Endodermal cell (in vitro differentiated cells): ENCODE measurements at regions not wholly inside any gene's neighbourhood (a gene's known extent, or its start where the extent isn't known, plus 50 kb on each side); places are given as distances from the start of the nearest gene placed in this dataset.
"Not testable (repeated sequence)": the region's sequence is repeated elsewhere in the genome, so short reads cannot be mapped to it uniquely, and the experiment has no call there.

ENCODE experiments used
- DNase-seq: peaks from one replicate; pipeline ENCODE4 v3.0.0-alpha.2; 2017
- H3K27ac ChIP-seq: 2 replicates; pipeline ENCODE4 v1.5.1; 2013; ENCODE audit warnings: mild to moderate bottlenecking, low read depth, low read length, moderate library complexity
- H3K27me3 ChIP-seq: 2 replicates; pipeline ENCODE4 v1.6.1; 2013; ENCODE audit warnings: mild to moderate bottlenecking, low read length, moderate library complexity; ENCODE audit not compliant: insufficient read depth, control insufficient read depth, poor library complexity, severe bottlenecking
- H3K36me3 ChIP-seq: 2 replicates; pipeline ENCODE4 v1.7.0; 2013; ENCODE audit warnings: mild to moderate bottlenecking, low read length, moderate library complexity; ENCODE audit not compliant: control insufficient read depth, insufficient read depth
- H3K4me1 ChIP-seq: one replicate; pipeline ENCODE4 v1.7.0; 2013; ENCODE audit warnings: low read length; ENCODE audit not compliant: control insufficient read depth, insufficient read depth
- H3K4me3 ChIP-seq: 2 replicates; pipeline ENCODE4 v1.5.1; 2013; ENCODE audit warnings: mild to moderate bottlenecking, low read length, moderate library complexity
- H3K9ac ChIP-seq: 2 replicates; pipeline ENCODE4 v1.6.1; 2013; ENCODE audit warnings: mild to moderate bottlenecking, low read length, moderate library complexity; ENCODE audit not compliant: poor library complexity, severe bottlenecking; ENCODE audit errors: extremely low read depth
- H3K9me3 ChIP-seq: 2 replicates; pipeline ENCODE4 v1.6.1; 2013; ENCODE audit warnings: mild to moderate bottlenecking, low read length, moderate library complexity; ENCODE audit not compliant: control insufficient read depth
- H3K27ac Mint-ChIP-seq: 2 replicates; pipeline ENCODE4 v1.8.0; 2020; ENCODE audit warnings: mixed read lengths
- H3K27me3 Mint-ChIP-seq: 2 replicates; pipeline ENCODE4 v1.8.0; 2021; ENCODE audit warnings: mild to moderate bottlenecking, mixed read lengths; ENCODE audit not compliant: insufficient read depth
- H3K36me3 Mint-ChIP-seq: 2 replicates; pipeline ENCODE4 v1.8.0; 2020; ENCODE audit warnings: low read depth, mixed read lengths
- H3K4me1 Mint-ChIP-seq: 2 replicates; pipeline ENCODE4 v1.8.0; 2020; ENCODE audit warnings: mixed read lengths
- H3K4me3 Mint-ChIP-seq: 2 replicates; pipeline ENCODE4 v1.8.0; 2020; ENCODE audit warnings: mild to moderate bottlenecking, moderate library complexity, mixed read lengths
- H3K9me3 Mint-ChIP-seq: 2 replicates; pipeline ENCODE4 v1.8.0; 2020; ENCODE audit warnings: mild to moderate bottlenecking, mixed read lengths
- WGBS, 2 experiments: methylation state at CpG; one replicate each; pipeline versions ENCODE4 v1.1.5 to v1.1.7; 2013; ENCODE audit warnings: missing lambda C conversion rate in 2 of 2, mixed read lengths in 1 of 2; ENCODE audit not compliant: insufficient coverage in 1 of 2, insufficient read length in 1 of 2; 5-methylcytosine and 5-hydroxymethylcytosine counted together

- H3K9me3 ChIP-seq, H3K27ac Mint-ChIP-seq, H3K27ac ChIP-seq, H3K9ac ChIP-seq, H3K27me3 Mint-ChIP-seq, H3K4me1 ChIP-seq, H3K36me3 ChIP-seq, H3K4me3 Mint-ChIP-seq, H3K36me3 Mint-ChIP-seq, H3K4me1 Mint-ChIP-seq, H3K27me3 ChIP-seq, DNase-seq, H3K4me3 ChIP-seq: not testable (repeated sequence)
- 93% methylated on average over 5 of the region's 43 CpGs; no CpG with 5 or more reads in 1 of the 2 experiments for WGBS, 2 experiments
- H3K9me3 Mint-ChIP-seq, result peaks cover 40% of the 10 kb centered on the region
Measured at GRCh38 chr7:56370208-56370872, 254.1 kb upstream of the NUPR2 start.

DNA sequence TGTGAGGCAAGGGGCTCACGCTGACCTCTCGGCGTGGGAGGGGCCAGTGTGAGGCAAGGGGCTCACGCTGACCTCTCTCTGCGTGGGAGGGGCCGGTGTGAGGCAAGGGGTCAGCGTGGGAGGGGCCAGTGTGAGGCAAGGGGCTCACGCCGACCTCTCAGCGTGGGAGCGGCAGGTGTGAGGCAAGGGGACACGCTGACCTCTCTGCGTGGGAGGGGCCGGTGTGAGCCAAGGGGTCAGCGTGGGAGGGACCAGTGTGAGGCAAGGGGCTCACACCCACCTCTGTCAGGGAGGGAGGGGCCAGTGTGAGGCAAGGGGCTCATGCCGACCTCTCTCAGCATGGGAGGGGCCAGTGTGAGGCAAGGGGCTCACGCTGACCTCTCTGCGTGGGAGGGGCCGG, 251.7 kb upstream of the NUPR2 start:
- H3K27ac Mint-ChIP-seq, H3K27ac ChIP-seq, H3K4me3 ChIP-seq, H3K27me3 Mint-ChIP-seq, H3K9ac ChIP-seq, H3K36me3 Mint-ChIP-seq, DNase-seq, H3K4me1 ChIP-seq, H3K9me3 ChIP-seq, H3K27me3 ChIP-seq, H3K36me3 ChIP-seq, H3K4me1 Mint-ChIP-seq, H3K4me3 Mint-ChIP-seq: not testable (repeated sequence)
- H3K9me3 Mint-ChIP-seq, result peaks cover 42% of the 10 kb centered on the region
- 90 to 93% methylated on average over 3 to 19 of the region's 19 CpGs for WGBS, 2 experiments

DNA sequence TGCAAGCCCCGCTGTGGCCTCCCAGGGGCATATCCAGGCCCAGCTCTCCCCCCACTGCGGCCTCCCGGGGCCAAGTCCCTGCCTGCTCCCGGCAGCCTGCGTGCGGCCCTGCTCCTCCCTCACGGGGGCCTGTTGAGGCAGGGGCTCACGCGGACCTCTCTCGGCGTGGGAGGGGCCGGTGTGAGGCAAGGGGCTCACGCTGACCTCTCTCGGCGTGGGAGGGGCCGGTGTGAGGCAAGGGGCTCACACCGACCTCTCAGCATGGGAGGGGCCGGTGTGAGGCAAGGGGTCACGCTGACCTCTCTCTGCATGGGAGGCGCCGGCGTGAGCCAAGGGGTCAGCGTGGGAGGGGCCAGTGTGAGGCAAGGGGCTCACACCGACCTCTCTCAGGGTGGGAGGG, 251.2 kb upstream of the NUPR2 start:
- DNase-seq, H3K9me3 ChIP-seq, H3K4me1 Mint-ChIP-seq, H3K36me3 ChIP-seq, H3K9ac ChIP-seq, H3K4me3 Mint-ChIP-seq, H3K27me3 ChIP-seq, H3K27ac Mint-ChIP-seq, H3K27ac ChIP-seq, H3K36me3 Mint-ChIP-seq, H3K27me3 Mint-ChIP-seq, H3K4me3 ChIP-seq, H3K4me1 ChIP-seq: not testable (repeated sequence)
- WGBS, 2 experiments, result 91 to 95% methylated on average over 19 to 24 of the region's 24 CpGs
- H3K9me3 Mint-ChIP-seq, result peaks cover 45% of the 10 kb centered on the region

- not testable (repeated sequence) for H3K4me1 Mint-ChIP-seq, H3K4me1 ChIP-seq, H3K27ac ChIP-seq, DNase-seq, H3K9ac ChIP-seq, H3K27me3 ChIP-seq, H3K9me3 ChIP-seq, H3K27me3 Mint-ChIP-seq, H3K27ac Mint-ChIP-seq, H3K4me3 ChIP-seq, H3K36me3 Mint-ChIP-seq, H3K4me3 Mint-ChIP-seq, H3K36me3 ChIP-seq
- 86 to 94% methylated on average over 10 to 22 of the region's 22 CpGs for WGBS, 2 experiments
- H3K9me3 Mint-ChIP-seq, result peaks cover 52% of the 10 kb centered on the region
Measured at GRCh38 chr7:56366701-56367100, 250.5 kb upstream of the NUPR2 start.

- H3K9me3 Mint-ChIP-seq, result peaks cover 76% of the 10 kb centered on the region
Measured at GRCh38 chr7:56352576-56352975, 236.4 kb upstream of the NUPR2 start.

DNA sequence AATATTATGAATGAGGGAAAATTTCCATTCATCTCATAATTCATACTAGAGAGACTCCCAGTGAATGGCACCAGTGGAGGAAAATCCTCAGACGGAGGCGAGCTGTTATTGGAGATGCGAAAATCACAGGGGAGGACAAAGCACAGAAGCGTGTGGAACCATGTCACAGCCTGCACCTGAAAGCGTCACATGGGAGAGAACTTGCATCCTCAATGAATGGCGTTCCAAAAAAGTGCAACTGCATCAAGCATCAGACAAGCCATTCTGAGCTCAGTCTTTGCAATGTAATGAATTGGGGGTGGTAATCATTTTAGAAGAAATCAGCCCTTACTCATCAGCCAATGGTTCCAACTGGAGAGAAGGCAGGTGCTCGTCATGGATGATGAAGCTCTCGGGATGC, 235.0 kb upstream of the NUPR2 start:
- H3K9ac ChIP-seq, H3K4me3 Mint-ChIP-seq, H3K36me3 ChIP-seq, H3K36me3 Mint-ChIP-seq, H3K4me1 ChIP-seq, H3K27ac Mint-ChIP-seq, H3K27me3 Mint-ChIP-seq, H3K4me1 Mint-ChIP-seq, H3K4me3 ChIP-seq, H3K27me3 ChIP-seq, H3K27ac ChIP-seq, H3K9me3 ChIP-seq, DNase-seq: not testable (repeated sequence)
- H3K9me3 Mint-ChIP-seq, result peaks cover 80% of the 10 kb centered on the region
- 80 to 96% methylated on average over 4 to 8 of the region's 8 CpGs for WGBS, 2 experiments

More at GRCh38 chr7:56352576-56352975, 236.4 kb upstream of the NUPR2 start:
- not testable (repeated sequence) for DNase-seq, H3K36me3 ChIP-seq, H3K36me3 Mint-ChIP-seq, H3K27ac ChIP-seq, H3K4me3 Mint-ChIP-seq, H3K27me3 Mint-ChIP-seq, H3K4me1 ChIP-seq, H3K9ac ChIP-seq, H3K4me3 ChIP-seq, H3K4me1 Mint-ChIP-seq, H3K9me3 ChIP-seq, H3K27ac Mint-ChIP-seq, H3K27me3 ChIP-seq
- WGBS, 2 experiments, result 56% methylated on average over 3 of the region's 4 CpGs; no CpG with 5 or more reads in 1 of the 2 experiments

DNA sequence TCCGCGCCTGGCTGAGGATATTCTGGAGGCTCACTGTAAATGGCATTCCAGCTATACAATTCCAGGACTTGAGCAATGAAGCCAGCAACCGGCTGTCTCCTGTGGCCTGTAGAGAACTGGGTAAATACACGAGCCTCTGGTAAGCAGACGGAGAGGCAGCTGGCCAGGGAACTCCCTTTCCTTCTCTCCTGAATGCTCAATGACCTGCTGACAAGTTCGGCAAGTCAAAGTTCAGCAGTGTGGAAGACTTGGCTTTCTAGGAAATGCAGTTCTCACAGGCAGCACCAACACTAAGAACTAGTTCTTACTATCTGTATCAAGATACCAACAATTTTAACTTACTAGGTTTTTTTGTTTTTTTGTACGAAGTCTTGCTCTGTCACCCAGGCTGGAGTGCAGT, 232.1 kb upstream of the NUPR2 start:
- H3K9me3 Mint-ChIP-seq, result peaks cover 85% of the 10 kb centered on the region
- not testable (repeated sequence) for H3K4me1 ChIP-seq, H3K9ac ChIP-seq, H3K27me3 Mint-ChIP-seq, H3K27ac Mint-ChIP-seq, H3K4me3 Mint-ChIP-seq, H3K27me3 ChIP-seq, H3K4me1 Mint-ChIP-seq, H3K27ac ChIP-seq, H3K36me3 Mint-ChIP-seq, DNase-seq, H3K4me3 ChIP-seq, H3K36me3 ChIP-seq
- whole genome bisulfite sequencing, 2 experiments, result 83 to 87% methylated on average over 2 to 7 of the region's 7 CpGs
- H3K9me3 ChIP-seq, result peaks cover 11% of the 10 kb centered on the region
